GM21526 (cell line): ENCODE measurements at regions not wholly inside any gene's neighbourhood (a gene's known extent, or its start where the extent isn't known, plus 50 kb on each side); places are given as distances from the start of the nearest gene placed in this dataset.

ENCODE experiments used
- ATAC-seq: cut with Tn5 transposase; IDR thresholded peaks from one replicate; pipeline ENCODE4 v1.9.1; 2021; ENCODE audit warnings: moderate library complexity; ENCODE audit not compliant: unreplicated experiment, low FRiP score

GRCh38 chr6:170232186-170233002 is 58.5 kb downstream of the DLL1 start:
- ATAC-seq = no peak

- no peak for ATAC-seq
Measured at GRCh38 chr6:170231293-170232185, 59.3 kb downstream of the DLL1 start.

DNA sequence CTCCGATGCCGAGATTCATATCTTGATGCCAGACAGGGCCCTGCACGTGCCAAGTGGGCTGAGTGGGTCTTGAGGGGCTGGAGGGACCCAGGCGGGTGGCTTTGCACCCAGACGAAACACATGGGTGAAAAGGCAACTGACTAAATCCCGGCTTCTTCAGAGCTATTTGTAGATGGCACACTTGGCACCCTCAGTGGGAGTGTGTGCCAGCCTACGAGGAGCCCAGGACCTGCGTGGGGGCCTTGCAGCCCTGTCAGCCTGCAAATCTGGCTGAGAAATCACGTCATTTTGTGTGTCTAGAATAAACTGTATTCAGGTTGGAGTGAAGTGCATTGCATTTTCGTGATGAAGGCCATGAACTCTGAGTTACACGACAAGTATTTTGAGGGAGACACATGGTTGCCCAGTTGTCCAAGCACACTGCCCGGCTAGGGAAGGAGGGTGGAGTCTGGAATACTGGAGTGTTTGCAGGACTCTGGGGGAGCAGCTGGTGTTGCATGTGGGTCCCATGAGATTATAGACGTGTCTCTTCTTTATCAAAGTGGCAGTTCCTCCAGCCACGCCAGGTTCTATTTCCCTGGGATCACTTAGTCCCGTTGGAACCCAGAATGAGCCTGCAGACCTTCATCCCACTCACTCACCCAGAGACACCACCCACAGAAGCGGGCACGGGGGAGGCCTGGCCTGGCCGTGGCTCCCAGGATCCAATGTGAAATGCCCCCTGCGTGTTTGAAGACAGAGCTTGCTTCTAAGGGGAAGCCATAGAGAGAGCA is 60.2 kb downstream of the DLL1 start:
- no peak for ATAC-seq

GRCh38 chr6:170229851-170230519 is 60.9 kb downstream of the DLL1 start:
- ATAC-seq = no peak

DNA sequence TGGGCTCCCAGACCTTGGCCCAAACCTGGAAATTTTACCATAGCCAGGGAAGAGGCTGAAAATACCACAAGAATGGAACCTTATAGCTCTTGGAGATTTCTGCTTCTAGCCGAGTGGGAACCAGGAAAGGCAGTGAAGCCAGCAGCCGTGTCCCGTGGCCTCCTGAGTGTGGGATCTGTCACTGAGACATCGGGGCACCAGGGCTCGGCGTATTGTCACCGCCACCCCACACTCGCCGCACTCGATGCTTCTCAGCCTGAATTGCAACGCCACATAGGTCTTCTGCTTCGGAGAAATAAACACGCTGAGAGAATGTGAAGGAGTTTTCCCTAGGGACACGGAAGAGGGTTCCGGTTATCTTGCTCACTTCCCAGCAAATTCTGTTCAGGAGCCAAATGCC is 61.5 kb downstream of the DLL1 start:
- no peak for ATAC-seq

DNA sequence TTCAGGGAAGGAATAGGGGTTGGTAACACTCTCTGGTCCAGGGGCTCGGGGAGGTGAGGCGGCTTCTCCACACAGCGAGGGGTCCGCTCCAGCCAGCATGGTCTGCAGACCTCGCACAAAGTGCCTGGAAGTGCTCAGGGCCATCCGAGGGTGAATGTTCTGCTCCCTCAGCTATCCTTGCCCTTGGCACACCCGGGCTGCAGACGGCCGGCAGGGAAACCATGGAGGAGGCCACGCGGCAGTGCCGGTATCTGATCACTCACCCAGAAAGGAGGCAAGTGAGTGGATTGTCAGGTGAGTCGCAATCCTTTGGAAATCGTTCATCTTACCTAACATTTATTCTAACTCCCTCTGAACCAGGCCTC is 62.0 kb downstream of the DLL1 start:
- no peak for ATAC-seq

DNA sequence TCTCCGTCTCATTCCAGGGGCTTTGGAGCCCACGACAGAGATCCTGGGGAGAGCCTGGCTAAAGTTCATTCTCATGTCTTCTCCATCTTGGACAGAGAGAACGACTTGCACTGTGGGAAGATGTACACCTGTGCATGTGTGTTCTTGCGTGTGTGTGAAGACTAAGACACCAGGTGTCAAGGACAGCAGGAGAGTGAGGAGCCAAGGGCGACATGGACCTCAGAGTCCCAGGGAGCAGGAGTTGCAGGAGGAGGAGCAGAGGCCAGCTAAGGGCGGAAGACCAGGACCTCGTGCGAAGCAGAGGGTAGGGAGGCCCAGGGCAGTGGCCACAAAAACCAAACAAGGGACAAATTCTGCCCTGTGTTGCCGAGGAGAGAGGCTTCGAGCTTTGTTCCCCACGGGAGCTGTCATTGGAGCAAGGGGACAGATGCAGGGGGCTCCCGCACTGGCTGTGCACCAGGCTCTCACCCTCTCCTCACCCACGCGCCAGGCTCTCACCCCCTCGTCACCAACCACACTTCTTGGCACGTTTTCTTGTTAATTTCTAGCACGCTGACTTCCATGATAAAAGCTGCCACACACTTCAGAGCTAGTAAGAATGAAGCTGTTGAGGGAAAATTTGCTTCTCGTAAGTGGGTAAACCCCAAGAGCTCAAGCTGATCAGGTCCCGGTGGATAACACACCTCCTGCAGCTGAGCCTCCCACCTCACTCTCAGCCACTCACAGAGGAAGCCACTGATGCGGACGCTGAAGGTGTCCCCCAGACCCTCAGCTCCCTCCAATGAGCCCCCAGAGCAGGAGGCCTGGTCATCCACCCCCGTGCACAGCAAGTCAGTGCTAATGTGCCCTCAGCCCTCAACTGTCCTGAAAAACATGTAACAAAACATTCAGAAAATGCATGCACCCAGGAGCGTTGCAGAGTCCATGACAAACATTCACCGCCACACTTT is 62.6 kb downstream of the DLL1 start:
- ATAC-seq = no peak

DNA sequence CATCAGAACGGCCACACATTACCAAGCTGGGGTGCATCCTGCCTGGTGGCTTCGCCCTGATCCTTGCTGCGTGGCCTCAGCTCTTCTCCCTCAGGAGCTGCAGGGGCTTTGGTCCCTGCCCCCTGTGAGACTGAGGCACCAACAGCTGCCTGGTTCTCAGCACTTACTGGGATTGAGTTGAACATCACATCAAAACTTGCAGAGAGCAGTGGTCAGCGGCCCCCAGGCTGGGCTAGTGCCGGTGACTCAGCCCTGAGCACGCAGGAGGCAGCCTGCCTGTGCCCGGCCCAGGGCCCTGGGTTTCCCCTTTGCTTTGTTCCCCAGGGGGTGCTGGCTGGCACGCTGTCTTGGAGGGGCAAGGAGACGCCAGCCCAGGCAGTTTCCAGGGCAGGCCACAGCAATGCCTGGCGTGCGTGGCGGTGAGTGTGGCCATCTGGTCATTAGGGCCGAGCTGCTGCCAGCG is 63.3 kb downstream of the DLL1 start:
- no peak for ATAC-seq

- ATAC-seq = no peak
Measured at GRCh38 chr6:170226647-170227046, 64.2 kb downstream of the DLL1 start.

- ATAC-seq = no peak
Measured at GRCh38 chr6:170225852-170226417, 64.9 kb downstream of the DLL1 start.

DNA sequence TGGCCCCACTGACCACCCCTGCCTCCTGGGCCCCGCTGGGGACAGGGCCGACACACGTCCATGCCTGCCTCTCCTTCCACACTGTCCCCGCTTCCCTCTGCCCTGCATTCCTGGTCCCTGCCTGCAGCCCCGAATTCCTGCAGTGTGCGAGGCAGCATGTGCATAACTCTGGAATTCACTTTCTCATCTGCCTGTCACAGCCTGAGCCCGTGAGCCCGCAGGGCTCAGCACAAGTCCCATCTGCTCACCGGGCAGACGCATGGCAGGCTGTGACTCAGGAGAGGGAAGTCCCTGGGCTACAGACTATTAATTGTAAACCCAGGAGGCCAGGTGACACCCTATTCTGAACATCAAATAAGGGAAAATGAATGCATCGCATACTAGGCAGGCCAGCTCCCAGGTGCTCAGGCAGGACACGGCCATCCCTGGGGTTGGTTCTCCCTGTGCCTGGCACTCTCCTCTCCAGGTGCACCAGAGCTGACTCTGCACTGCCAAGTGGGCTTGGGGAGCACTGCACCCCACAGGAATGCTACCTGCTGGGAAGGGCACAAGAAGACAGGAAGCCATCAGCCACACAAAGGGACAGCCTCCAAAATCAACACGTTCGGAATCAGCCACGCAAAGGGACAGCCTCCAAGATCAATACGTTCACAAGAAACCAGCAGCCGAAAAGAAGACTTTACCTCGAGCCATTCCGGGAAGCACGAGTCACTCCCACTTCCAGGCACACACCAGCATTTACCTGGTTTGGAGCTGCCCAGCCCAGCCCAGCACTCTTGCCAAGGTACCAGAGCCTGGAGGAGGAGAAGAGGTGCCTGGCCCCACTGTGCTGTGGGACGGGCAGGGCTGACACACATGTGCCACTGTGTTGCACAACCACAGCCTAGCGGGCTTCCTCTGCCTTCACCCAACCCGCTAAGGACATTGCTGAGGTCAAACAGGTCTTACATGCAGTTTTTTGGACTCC is 65.9 kb downstream of the DLL1 start:
- no peak for ATAC-seq

- no peak for ATAC-seq
Measured at GRCh38 chr6:170223718-170224693, 66.9 kb downstream of the DLL1 start.

DNA sequence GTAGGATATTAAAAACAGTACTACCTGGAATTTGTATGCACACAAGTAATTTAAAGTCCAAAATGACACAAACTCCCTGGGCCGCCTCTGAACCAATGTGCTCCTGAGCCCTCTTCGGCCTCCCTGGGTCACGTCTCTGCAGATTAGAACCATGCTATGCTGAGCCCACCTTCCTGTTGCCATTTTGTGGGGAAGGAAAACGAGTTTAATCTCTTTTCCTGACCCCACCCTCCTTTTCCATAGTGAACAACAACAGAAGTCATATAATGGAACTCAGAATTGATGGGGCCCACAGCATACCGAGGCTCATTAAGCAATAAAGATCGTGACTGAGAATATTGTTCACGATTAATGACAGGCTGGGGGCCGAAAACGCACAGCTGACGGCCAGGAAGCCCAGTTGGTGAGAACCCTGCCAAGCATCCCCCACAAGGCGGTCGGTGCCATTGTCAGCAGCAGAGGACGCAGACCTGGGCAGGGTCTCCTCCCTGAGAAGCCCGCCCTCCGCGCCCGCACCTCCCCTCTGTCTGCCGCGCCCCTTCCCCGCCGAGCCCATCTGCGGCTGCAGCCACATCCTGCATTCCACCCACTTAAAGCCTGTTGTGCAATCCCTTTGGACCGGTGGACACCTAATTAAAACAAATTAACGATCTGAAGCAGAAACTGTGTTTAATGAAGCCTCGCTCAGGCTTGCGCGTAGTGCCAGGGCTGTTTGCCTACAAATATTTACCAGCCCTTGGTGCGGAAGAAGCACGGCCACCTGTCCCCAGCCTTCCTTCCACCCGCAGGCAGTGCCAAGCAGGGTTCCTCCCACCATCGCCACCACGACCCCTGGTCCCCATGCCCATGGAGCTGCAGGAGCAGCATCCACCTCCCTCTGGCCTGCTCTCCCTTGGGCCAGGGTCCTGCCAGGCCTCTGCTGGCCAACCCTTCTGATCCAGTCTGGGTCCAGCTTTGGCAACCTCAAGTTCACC is 68.1 kb downstream of the DLL1 start:
- no peak for ATAC-seq

- no peak for ATAC-seq
Measured at GRCh38 chr6:170221753-170222400, 69.0 kb downstream of the DLL1 start.
